ENCODE measurements at regions not wholly inside any gene's neighbourhood (a gene's known extent, or its start where the extent isn't known, plus 50 kb on each side); places are given as distances from the start of the nearest gene placed in this dataset.

- no peak for TF ChIP-seq CTCF (conservative IDR thresholded peaks at IDR 0.05; ENCODE audit: low read length)
- no peak for TF ChIP-seq EZH2phosphoT487 (IDR thresholded peaks at IDR 0.05; ENCODE audit: borderline replicate concordance)
Measured at GRCh38 chr1:216997069-216997468, 273.8 kb upstream of the ESRRG start.

Measured in Loucy (cell line).